ENCODE measurements at regions not wholly inside any gene's neighbourhood (a gene's known extent, or its start where the extent isn't known, plus 50 kb on each side); places are given as distances from the start of the nearest gene placed in this dataset.

DNA sequence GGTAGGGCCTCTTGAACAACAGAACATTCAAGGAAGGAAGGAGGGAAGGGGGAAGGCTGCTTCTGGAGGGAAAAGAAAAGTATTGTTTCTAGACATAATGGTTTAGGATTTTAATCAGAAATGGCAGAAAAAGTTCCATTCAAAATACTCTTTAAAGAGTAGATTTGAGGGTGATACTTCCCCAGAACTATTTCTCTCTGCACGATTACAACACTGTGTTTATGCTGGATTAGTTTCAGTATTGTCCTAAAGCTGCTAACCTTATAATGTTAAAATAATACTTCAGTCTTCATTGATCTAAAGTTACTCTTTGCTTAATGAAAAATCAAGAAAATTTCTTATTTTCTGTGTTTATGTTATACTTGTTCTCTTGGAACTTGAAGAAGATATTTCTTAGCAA is 1026.3 kb upstream of the PABPC4L start:
- Histone ChIP-seq H3K9me3 (ENCODE audit: control insufficient read depth in 1 of 2, insufficient read depth in 1 of 2, low read depth in 1 of 2, low read length in 2 of 2) (no peaks in the 10 kb centered on the region), H3K4me2 (ENCODE audit: low read length) (no peak overlapping the region), H3K9ac (ENCODE audit: low read length) (no peak overlapping the region), H3K9me2 (ENCODE audit: insufficient read depth) (no peaks in the 10 kb centered on the region), H3K27ac (ENCODE audit: low read depth, low read length) (no peak overlapping the region), H3K4me1 (ENCODE audit: control insufficient read depth in 1 of 2, insufficient read depth in 2 of 2, low read length in 2 of 2) (no peaks in the 10 kb centered on the region), H3K79me2 (ENCODE audit: insufficient read depth, low read length) (no peaks in the 10 kb centered on the region), H2AFZ (ENCODE audit: low read depth, low read length, poor library complexity, severe bottlenecking) (no peak overlapping the region), H4K20me1 (ENCODE audit: insufficient read depth) (no peaks in the 10 kb centered on the region), H3K27me3 (ENCODE audit: insufficient read depth, low read length) (no peaks in the 10 kb centered on the region), H3K36me3 (ENCODE audit: control insufficient read depth in 1 of 2, insufficient read depth in 2 of 2, low read length in 2 of 2) (no peaks in the 10 kb centered on the region), H3K4me3 (replicated peaks in 1 of 2; ENCODE audit: low read depth in 1 of 2, low read length in 2 of 2) (no peak overlapping the region)
- BruUV-seq (replicated peaks) = no TSS peak
- no peak for ATAC-seq
- ChIA-PET POLR2A (no interaction called here), RAD21 (ENCODE audit: low non-redundant PET in 1 of 2, low total read pairs in 2 of 2, uncharacterized antibody in 2 of 2, unreplicated experiment in 2 of 2) (no interaction called here), CTCF (no interaction called here)
- DNase-seq (ENCODE audit: low read depth, low spot score) = no peak
- no peak for TF ChIP-seq ZNF274 (IDR thresholded peaks at IDR 0.05; ENCODE audit: low read depth, low read length)
- no peak for TF ChIP-seq EZH2phosphoT487 (IDR thresholded peaks at IDR 0.05; ENCODE audit: borderline replicate concordance)
- TF ChIP-seq RAD21 (IDR thresholded peaks at IDR 0.05; ENCODE audit: low read depth) = no peak
- TF ChIP-seq SRF (IDR thresholded peaks at IDR 0.05; ENCODE audit: low read depth) = no peak
- no peak for TF ChIP-seq POLR2A (IDR thresholded peaks at IDR 0.05; ENCODE audit: borderline replicate concordance, extremely low read depth, insufficient read depth, insufficient read length)
- no peak for TF ChIP-seq CBX3 (IDR thresholded peaks at IDR 0.05; ENCODE audit: low read depth)
- TF ChIP-seq POLR2AphosphoS5 (IDR thresholded peaks at IDR 0.05; ENCODE audit: low read depth, low read length) = no peak
- no peak for TF ChIP-seq SIN3A (IDR thresholded peaks at IDR 0.05; ENCODE audit: low read depth)
- no peak for TF ChIP-seq TCF7L2 (IDR thresholded peaks at IDR 0.05; ENCODE audit: borderline replicate concordance, extremely low read depth, insufficient read depth, insufficient read length)
- intact Hi-C loops (cut with micrococcal nuclease) = no loop called here

DNA sequence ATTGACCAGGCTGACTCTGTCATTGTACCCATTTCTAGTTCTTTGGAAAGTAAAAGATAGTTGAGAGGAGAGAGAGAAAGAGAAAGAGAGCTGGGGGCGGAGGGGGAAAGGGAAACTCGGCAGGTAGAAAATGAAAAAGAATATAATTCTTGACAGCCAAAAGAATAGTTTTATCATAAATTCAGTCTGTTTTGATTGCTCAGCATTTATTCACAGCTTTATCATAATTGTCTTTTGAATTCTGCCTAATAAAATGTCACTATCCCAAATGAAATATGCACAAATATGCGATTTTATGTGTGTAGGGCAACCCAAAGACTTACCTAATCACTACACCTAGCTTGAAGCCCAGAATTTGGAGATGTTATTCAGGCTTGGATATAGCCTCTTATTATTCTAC is 1024.0 kb upstream of the PABPC4L start:
- no TSS peak for BruUV-seq (replicated peaks)
- no peaks in the 10 kb centered on the region for H3K4me1 ChIP-seq (ENCODE audit: control insufficient read depth in 1 of 2, insufficient read depth in 2 of 2, low read length in 2 of 2)
- intact Hi-C loops (cut with micrococcal nuclease) = no loop called here
- no peaks in the 10 kb centered on the region for H3K36me3 ChIP-seq (ENCODE audit: control insufficient read depth in 1 of 2, insufficient read depth in 2 of 2, low read length in 2 of 2)
- no peak overlapping the region for H3K9ac ChIP-seq (ENCODE audit: low read length)
- no peak overlapping the region for H2AFZ ChIP-seq (ENCODE audit: low read depth, low read length, poor library complexity, severe bottlenecking)
- no peak overlapping the region for H3K4me3 ChIP-seq (replicated peaks in 1 of 2; ENCODE audit: low read depth in 1 of 2, low read length in 2 of 2)
- H3K9me3 ChIP-seq (ENCODE audit: control insufficient read depth in 1 of 2, insufficient read depth in 1 of 2, low read depth in 1 of 2, low read length in 2 of 2) = no peaks in the 10 kb centered on the region
- no peak overlapping the region for H3K27ac ChIP-seq (ENCODE audit: low read depth, low read length)
- ChIA-PET RAD21 (ENCODE audit: low non-redundant PET in 1 of 2, low total read pairs in 2 of 2, uncharacterized antibody in 2 of 2, unreplicated experiment in 2 of 2) (no interaction called here), CTCF (no interaction called here), POLR2A (interaction anchor here (0.7 kb wide), 1 partner anchor 35 kb away, joined by 3 read pairs; no protein-coding TSS in a partner anchor)
- no peaks in the 10 kb centered on the region for H3K79me2 ChIP-seq (ENCODE audit: insufficient read depth, low read length)
- DNase-seq (ENCODE audit: low read depth, low spot score) (no peak), ATAC-seq (no peak)
- H3K27me3 ChIP-seq (ENCODE audit: insufficient read depth, low read length) = no peaks in the 10 kb centered on the region
- H3K4me2 ChIP-seq (ENCODE audit: low read length) = no peak overlapping the region
- H3K9me2 ChIP-seq (ENCODE audit: insufficient read depth) = no peaks in the 10 kb centered on the region
- H4K20me1 ChIP-seq (ENCODE audit: insufficient read depth) = no peaks in the 10 kb centered on the region
- no peak for TF ChIP-seq POLR2A (IDR thresholded peaks at IDR 0.05; ENCODE audit: borderline replicate concordance, extremely low read depth, insufficient read depth, insufficient read length)
- TF ChIP-seq, protein P1, sequence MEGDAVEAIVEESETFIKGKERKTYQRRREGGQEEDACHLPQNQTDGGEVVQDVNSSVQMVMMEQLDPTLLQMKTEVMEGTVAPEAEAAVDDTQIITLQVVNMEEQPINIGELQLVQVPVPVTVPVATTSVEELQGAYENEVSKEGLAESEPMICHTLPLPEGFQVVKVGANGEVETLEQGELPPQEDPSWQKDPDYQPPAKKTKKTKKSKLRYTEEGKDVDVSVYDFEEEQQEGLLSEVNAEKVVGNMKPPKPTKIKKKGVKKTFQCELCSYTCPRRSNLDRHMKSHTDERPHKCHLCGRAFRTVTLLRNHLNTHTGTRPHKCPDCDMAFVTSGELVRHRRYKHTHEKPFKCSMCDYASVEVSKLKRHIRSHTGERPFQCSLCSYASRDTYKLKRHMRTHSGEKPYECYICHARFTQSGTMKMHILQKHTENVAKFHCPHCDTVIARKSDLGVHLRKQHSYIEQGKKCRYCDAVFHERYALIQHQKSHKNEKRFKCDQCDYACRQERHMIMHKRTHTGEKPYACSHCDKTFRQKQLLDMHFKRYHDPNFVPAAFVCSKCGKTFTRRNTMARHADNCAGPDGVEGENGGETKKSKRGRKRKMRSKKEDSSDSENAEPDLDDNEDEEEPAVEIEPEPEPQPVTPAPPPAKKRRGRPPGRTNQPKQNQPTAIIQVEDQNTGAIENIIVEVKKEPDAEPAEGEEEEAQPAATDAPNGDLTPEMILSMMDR (IDR thresholded peaks at IDR 0.05 in 2 of 3, conservative IDR thresholded peaks at IDR 0.05 in 1 of 3; ENCODE audit: borderline replicate concordance in 1 of 3, insufficient read depth in 1 of 3, low read depth in 2 of 3, low read length in 2 of 3) = no peak
- TF ChIP-seq SRF (IDR thresholded peaks at IDR 0.05; ENCODE audit: low read depth) = no peak
- no peak for TF ChIP-seq SP1 (IDR thresholded peaks at IDR 0.05; ENCODE audit: low read depth)
- no peak for TF ChIP-seq EZH2phosphoT487 (IDR thresholded peaks at IDR 0.05; ENCODE audit: borderline replicate concordance)
- TF ChIP-seq ELF1 (IDR thresholded peaks at IDR 0.05; ENCODE audit: borderline replicate concordance, low read depth) = no peak
- TF ChIP-seq YY1 (IDR thresholded peaks at IDR 0.05; ENCODE audit: extremely low read depth, insufficient replicate concordance, low read depth, low read length) = no peak
- no peak for TF ChIP-seq CEBPB (IDR thresholded peaks at IDR 0.05; ENCODE audit: low read depth)
- TF ChIP-seq TCF7L2 (IDR thresholded peaks at IDR 0.05; ENCODE audit: borderline replicate concordance, extremely low read depth, insufficient read depth, insufficient read length) = no peak
- TF ChIP-seq ZNF274 (IDR thresholded peaks at IDR 0.05; ENCODE audit: low read depth, low read length) = no peak
- no peak for TF ChIP-seq EZH2 (IDR thresholded peaks at IDR 0.05)
- no peak for TF ChIP-seq ZFX (IDR thresholded peaks at IDR 0.05)
- TF ChIP-seq RAD21 (IDR thresholded peaks at IDR 0.05; ENCODE audit: low read depth) = no peak
- TF ChIP-seq, protein P2, sequence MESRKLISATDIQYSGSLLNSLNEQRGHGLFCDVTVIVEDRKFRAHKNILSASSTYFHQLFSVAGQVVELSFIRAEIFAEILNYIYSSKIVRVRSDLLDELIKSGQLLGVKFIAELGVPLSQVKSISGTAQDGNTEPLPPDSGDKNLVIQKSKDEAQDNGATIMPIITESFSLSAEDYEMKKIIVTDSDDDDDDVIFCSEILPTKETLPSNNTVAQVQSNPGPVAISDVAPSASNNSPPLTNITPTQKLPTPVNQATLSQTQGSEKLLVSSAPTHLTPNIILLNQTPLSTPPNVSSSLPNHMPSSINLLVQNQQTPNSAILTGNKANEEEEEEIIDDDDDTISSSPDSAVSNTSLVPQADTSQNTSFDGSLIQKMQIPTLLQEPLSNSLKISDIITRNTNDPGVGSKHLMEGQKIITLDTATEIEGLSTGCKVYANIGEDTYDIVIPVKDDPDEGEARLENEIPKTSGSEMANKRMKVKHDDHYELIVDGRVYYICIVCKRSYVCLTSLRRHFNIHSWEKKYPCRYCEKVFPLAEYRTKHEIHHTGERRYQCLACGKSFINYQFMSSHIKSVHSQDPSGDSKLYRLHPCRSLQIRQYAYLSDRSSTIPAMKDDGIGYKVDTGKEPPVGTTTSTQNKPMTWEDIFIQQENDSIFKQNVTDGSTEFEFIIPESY (IDR thresholded peaks at IDR 0.05; ENCODE audit: extremely low read depth, insufficient replicate concordance, low read length) = no peak
- TF ChIP-seq FOSL1 (IDR thresholded peaks at IDR 0.05; ENCODE audit: low read depth) = no peak
- no peak for TF ChIP-seq EGR1 (IDR thresholded peaks at IDR 0.05; ENCODE audit: low read depth)

Measured in HCT116 (cell line).